ENCODE measurements at regions not wholly inside any gene's neighbourhood (a gene's known extent, or its start where the extent isn't known, plus 50 kb on each side); places are given as distances from the start of the nearest gene placed in this dataset.

GRCh38 chr2:236743921-236744280 lies 174.3 kb downstream of the ACKR3 start:
- no peak for TF ChIP-seq CTCF (IDR thresholded peaks at IDR 0.05)
- TF ChIP-seq POLR2A (IDR thresholded peaks at IDR 0.05), result no peak
